ENCODE measurements at regions not wholly inside any gene's neighbourhood (a gene's known extent, or its start where the extent isn't known, plus 50 kb on each side); places are given as distances from the start of the nearest gene placed in this dataset.

DNA sequence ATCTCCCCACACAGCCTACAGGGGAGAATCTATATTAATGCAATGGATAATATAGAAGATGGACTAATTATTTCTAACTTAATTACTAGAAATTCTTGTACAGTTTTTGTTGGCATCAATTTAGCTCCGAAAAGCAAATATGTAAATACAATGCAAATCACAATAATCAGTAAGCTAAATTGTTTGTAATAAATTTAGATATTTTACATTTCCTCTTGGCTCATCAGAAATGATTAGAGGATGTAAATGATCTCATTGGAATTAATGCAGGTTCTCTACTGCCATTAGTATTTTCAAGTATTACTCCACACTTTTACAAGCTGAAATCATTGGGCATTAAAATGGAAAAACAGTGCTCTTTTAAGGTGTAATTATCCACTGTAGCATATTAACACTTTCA lies 741.8 kb upstream of the MIR17HG start:
- no peak for TF ChIP-seq CTCF (IDR thresholded peaks at IDR 0.05)
- no peak for TF ChIP-seq POLR2A (IDR thresholded peaks at IDR 0.05)

Measured in thyroid gland (tissue), 4 donors.